Epithelial cell of proximal tubule (primary cell): ENCODE measurements at regions not wholly inside any gene's neighbourhood (a gene's known extent, or its start where the extent isn't known, plus 50 kb on each side); places are given as distances from the start of the nearest gene placed in this dataset.

Source experiments
- DNase-seq: peaks from one replicate; pipeline ENCODE4 v3.0.0-alpha.2; 2011; ENCODE audit warnings: low read depth
- H3K4me3 ChIP-seq: 2 replicates; pipeline ENCODE4 v1.5.1; 2011; ENCODE audit warnings: low read depth, mild to moderate bottlenecking, low read length
- TF ChIP-seq, protein P1 (sequence below): conservative IDR thresholded peaks from 2 replicates; pipeline ENCODE4 v1.5.1; 2012; ENCODE audit warnings: low read depth, mild to moderate bottlenecking, low read length

DNA sequence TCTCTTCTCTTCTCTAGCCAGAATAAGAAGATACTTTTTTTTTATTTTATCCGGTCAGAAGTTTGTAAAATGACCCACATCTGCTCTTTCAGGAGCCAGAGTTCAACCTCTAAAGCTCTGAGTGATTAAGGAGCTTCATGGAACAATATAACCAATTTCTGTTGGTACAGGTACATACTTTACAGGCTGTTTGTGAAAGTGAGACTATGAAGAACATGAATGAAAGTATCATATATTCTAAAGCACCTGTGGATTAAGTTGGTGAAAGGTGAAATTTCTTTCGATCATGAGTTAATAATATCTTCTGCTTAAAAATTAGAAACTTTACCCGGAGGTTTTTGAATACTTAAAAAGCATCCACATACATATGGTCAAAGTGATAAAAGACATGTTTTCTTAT, 65.2 kb downstream of the DMRT2 start:
- H3K4me3 ChIP-seq, result no peak overlapping the region
- DNase-seq, result no peak
- TF ChIP-seq, protein P1, sequence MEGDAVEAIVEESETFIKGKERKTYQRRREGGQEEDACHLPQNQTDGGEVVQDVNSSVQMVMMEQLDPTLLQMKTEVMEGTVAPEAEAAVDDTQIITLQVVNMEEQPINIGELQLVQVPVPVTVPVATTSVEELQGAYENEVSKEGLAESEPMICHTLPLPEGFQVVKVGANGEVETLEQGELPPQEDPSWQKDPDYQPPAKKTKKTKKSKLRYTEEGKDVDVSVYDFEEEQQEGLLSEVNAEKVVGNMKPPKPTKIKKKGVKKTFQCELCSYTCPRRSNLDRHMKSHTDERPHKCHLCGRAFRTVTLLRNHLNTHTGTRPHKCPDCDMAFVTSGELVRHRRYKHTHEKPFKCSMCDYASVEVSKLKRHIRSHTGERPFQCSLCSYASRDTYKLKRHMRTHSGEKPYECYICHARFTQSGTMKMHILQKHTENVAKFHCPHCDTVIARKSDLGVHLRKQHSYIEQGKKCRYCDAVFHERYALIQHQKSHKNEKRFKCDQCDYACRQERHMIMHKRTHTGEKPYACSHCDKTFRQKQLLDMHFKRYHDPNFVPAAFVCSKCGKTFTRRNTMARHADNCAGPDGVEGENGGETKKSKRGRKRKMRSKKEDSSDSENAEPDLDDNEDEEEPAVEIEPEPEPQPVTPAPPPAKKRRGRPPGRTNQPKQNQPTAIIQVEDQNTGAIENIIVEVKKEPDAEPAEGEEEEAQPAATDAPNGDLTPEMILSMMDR, result no peak

DNA sequence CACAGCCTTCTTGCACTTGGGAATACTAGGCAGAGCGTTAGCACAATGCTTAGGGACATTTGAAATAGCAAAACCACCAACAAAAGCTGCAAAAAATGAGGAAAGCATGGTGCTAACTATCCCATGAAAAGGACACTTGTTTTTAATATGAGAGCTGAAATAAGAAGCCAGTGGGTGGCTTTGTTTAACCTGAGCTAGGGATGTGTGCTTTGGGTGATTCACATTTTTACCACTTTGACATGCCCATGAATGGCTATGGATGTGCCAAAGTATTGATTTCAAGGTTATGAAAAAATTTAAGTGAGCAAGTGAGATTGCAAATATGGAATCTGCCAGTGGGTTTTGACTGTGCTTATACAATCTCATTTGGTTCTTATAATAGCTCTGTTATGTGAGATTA, 67.3 kb downstream of the DMRT2 start:
- DNase-seq, result no peak
- TF ChIP-seq, protein P1, result no peak
- no peak overlapping the region for H3K4me3 ChIP-seq

GRCh38 chr9:1120500-1121165, 70.5 kb downstream of the DMRT2 start:
- TF ChIP-seq, protein P1, result no peak
- no peak for DNase-seq
- H3K4me3 ChIP-seq, result no peak overlapping the region

GRCh38 chr9:1125741-1126140, 75.6 kb downstream of the DMRT2 start:
- DNase-seq, result no peak
- H3K4me3 ChIP-seq, result no peak overlapping the region
- TF ChIP-seq, protein P1, result no peak

- TF ChIP-seq, protein P1, result no peak
- H3K4me3 ChIP-seq, result no peak overlapping the region
Observed at GRCh38 chr9:1128046-1128445, 77.9 kb downstream of the DMRT2 start.

DNA sequence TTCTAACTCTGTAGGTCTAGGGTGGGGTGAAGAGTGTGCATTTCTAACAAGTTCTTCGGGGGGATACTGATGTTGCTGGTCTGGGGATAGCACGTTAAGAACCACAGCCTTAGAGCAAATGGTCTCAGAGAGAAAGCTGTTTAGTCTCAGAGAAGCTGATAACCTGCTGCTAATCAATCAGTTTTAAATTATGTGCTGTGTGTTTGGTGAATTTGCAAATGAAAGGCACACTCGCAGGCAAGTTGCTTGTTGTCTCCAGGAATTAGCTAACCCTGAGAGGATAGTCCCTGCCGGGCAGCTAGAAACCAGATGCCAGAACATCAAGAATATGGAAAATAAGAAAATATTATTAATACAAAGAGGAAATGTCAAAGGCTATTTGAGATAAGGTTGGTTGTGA, 79.2 kb downstream of the DMRT2 start:
- no peak overlapping the region for H3K4me3 ChIP-seq
- TF ChIP-seq, protein P1, result no peak
- no peak for DNase-seq

More at GRCh38 chr9:1128046-1128445, 77.9 kb downstream of the DMRT2 start:
- no peak for DNase-seq

GRCh38 chr9:1140057-1140456, 89.9 kb downstream of the DMRT2 start:
- TF ChIP-seq, protein P1, result no peak
- H3K4me3 ChIP-seq, result no peak overlapping the region

More at GRCh38 chr9:1140057-1140456, 89.9 kb downstream of the DMRT2 start:
- DNase-seq, result no peak
